Epithelial cell of esophagus (primary cell): ENCODE measurements at regions not wholly inside any gene's neighbourhood (a gene's known extent, or its start where the extent isn't known, plus 50 kb on each side); places are given as distances from the start of the nearest gene placed in this dataset.

Experiments used
- DNase-seq: peaks from one replicate; pipeline ENCODE4 v3.0.0; 2010; ENCODE audit warnings: low read depth
- H3K4me3 ChIP-seq: 2 replicates; pipeline ENCODE4 v1.5.1; 2011; ENCODE audit warnings: mild to moderate bottlenecking, low read length, control low read depth
- TF ChIP-seq, protein P1 (sequence below): IDR thresholded peaks from 2 replicates; pipeline ENCODE4 v1.5.1; 2011; ENCODE audit warnings: low read depth, mild to moderate bottlenecking, low read length, control low read depth, inconsistent platforms; ENCODE audit not compliant: insufficient read depth; ENCODE audit errors: missing control alignments

DNA sequence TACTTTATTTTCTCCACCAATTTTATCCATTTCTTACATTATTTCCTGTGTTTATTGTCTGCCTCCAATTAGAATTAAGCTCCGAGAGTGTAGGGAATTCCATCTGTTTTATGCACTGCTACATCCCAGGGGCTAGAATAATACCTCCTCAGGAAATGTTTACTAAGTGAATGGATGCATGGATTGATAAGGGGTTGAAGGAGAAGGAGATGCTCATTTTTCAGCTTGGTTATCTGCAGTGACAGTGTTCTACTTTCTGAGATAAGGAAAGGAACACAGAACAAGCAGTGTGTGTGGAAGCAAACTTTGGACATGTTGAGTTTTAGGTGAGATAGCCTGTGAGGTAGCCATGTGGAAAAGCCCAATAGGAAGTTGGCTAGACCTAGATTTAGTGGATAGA is 164.6 kb upstream of the HMGA2 start:
- TF ChIP-seq, protein P1, sequence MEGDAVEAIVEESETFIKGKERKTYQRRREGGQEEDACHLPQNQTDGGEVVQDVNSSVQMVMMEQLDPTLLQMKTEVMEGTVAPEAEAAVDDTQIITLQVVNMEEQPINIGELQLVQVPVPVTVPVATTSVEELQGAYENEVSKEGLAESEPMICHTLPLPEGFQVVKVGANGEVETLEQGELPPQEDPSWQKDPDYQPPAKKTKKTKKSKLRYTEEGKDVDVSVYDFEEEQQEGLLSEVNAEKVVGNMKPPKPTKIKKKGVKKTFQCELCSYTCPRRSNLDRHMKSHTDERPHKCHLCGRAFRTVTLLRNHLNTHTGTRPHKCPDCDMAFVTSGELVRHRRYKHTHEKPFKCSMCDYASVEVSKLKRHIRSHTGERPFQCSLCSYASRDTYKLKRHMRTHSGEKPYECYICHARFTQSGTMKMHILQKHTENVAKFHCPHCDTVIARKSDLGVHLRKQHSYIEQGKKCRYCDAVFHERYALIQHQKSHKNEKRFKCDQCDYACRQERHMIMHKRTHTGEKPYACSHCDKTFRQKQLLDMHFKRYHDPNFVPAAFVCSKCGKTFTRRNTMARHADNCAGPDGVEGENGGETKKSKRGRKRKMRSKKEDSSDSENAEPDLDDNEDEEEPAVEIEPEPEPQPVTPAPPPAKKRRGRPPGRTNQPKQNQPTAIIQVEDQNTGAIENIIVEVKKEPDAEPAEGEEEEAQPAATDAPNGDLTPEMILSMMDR = no peak
- no peak overlapping the region for H3K4me3 ChIP-seq
- no peak for DNase-seq

DNA sequence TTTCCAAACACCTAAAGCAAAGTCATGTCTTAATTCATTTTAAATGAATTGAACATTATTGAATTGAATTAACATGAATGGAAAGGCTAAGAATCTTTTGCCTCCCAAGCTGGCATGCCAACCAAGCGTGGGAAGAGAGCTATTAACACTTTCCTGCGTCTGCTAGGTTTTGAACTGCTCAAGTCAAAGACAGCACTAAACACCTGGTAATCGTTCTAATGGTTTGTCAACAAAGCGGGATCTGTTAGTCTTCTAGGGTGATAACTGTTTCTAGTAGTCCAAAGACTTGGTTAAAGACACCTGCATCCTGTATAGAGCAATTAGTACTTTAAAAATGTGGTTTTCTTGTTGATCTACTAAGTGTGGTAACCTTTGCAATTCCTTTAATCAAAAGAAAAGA is 164.2 kb upstream of the HMGA2 start:
- TF ChIP-seq, protein P1 = no peak
- no peak for DNase-seq
- H3K4me3 ChIP-seq = no peak overlapping the region

DNA sequence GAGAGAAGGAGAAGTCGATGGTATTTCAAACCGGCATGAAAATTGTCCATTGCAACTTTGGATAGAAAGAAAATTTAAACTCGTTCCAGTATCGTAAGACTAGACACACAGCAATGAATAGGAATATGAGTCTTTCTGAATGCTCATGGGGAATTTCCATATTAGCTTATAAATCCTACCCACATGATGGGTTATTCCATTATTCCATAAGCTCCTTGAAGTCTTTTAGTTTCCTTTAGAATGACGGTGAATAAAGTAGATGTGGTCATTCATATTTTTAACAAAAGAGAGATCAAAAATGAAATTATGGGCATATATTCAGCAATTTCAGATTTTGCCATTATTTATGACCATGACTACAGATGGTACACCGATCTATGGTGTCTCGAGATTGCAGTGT is 163.4 kb upstream of the HMGA2 start:
- TF ChIP-seq, protein P1 = no peak

DNA sequence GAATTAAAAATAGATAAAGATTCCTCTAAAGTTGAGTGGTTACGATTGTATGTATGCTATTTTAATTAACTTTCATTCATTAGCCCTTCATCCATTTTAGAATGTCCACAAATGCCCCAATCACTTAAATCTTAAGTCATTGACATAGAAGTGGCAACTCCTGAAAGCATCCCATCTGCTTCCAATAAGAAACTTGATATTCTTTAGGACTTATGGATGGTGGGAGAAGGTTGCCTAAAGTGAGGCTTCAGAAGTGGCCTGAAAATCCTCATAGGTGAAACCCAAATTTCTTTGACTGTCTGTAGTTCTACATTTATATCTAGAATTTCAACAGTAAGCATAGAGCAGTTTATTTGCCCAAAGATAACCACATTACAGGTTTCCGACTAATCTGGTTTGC is 161.7 kb upstream of the HMGA2 start:
- H3K4me3 ChIP-seq = no peak overlapping the region
- no peak for DNase-seq
- TF ChIP-seq, protein P1 = no peak

More for the DNA sequence above, 163.4 kb upstream of the HMGA2 start:
- no peak overlapping the region for H3K4me3 ChIP-seq
- DNase-seq = no peak

DNA sequence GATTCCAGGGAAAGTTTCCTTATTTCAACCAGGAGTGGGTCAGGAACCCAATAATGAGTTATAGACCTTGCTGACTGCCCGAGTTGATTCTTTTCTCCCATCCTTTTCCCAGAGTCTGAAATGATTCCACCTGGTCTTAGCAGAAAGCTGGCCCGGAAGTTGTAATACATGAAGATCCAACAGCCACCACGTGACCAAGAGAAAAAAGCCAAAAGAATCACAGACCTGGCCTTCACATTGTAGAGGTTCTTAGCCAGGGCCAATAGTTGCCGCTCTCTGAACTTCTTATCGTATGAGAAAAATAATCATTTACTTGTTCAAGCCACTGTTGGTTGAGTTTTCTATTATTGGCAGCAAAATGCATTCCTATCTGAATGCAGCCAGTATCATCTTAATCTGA is 161.2 kb upstream of the HMGA2 start:
- DNase-seq = no peak
- no peak overlapping the region for H3K4me3 ChIP-seq
- TF ChIP-seq, protein P1 = no peak

DNA sequence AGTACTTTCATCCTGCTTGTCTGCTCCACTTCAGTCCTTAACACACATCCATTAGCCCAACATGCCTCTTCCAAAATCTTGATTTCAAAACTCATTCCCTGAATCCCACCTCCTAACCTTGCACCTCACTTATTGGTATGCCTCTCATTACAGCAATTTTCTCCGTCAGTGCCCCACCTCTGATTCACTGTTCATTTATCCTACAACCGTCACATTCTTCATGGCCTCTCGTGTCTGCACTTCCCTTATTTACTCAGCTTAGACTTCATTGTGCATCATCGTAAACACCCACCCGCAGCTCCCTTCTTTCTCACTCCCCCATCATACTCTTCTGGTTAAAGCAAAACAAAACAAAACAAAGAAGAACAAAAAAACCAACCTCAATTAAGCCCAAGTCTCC is 160.6 kb upstream of the HMGA2 start:
- peak; percentile 73 for DNase-seq
- H3K4me3 ChIP-seq = no peak overlapping the region
- TF ChIP-seq, protein P1 = no peak

DNA sequence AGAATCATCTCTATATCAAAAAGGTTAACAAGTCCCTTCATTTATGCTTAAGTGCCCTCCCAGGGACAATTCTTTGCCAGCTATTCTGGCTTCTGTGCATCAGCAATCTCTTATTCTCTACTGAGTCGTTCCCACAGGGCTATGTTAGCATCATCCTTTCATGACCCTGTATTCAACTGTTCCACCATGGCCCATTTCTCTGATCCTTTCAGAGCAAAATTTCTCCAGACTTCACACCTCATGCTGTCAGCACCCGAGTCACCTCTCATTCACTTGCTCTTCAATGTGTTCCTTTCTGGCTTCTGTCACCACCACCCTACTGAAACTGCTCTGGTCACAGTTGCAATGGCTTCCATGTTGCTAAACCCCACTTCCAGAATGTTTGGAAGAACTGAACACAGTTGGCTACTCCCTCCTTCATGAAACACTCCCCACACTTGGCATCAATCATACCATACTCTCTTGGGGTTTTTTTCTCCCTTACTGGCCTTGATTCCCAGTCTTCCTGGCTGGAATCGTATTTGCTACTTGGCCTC is 159.5 kb upstream of the HMGA2 start:
- H3K4me3 ChIP-seq = no peak overlapping the region
- TF ChIP-seq, protein P1 = no peak
- no peak for DNase-seq
